SKM-1 (cell line): ENCODE measurements at regions not wholly inside any gene's neighbourhood (a gene's known extent, or its start where the extent isn't known, plus 50 kb on each side); places are given as distances from the start of the nearest gene placed in this dataset.
"Not testable (repeated sequence)": the region's sequence is repeated elsewhere in the genome, so short reads cannot be mapped to it uniquely, and the experiment has no call there.

ENCODE experiments used
- DNase-seq: peaks from one replicate; lab custom pipeline; 2025; ENCODE audit not compliant: unreplicated experiment; lab: John Stamatoyannopoulos, UW

GRCh38 chr12:88856201-88856600 lies 275.9 kb upstream of the KITLG start:
- no peak for DNase-seq

GRCh38 chr12:88855301-88855700 lies 275.0 kb upstream of the KITLG start:
- DNase-seq = no peak

- no peak for DNase-seq
Observed at GRCh38 chr12:88854260-88854659, 274.0 kb upstream of the KITLG start.

- DNase-seq = not testable (repeated sequence)
Observed at GRCh38 chr12:88847246-88847645, 267.0 kb upstream of the KITLG start.

GRCh38 chr12:88844426-88844825 lies 264.2 kb upstream of the KITLG start:
- DNase-seq = no peak

GRCh38 chr12:88842314-88842713 lies 262.0 kb upstream of the KITLG start:
- no peak for DNase-seq

- DNase-seq = no peak
Observed at GRCh38 chr12:88839486-88839885, 259.2 kb upstream of the KITLG start.

- DNase-seq = no peak
Observed at GRCh38 chr12:88836156-88836555, 255.9 kb upstream of the KITLG start.

GRCh38 chr12:88834226-88834625 lies 254.0 kb upstream of the KITLG start:
- DNase-seq = no peak

- DNase-seq = no peak
Observed at GRCh38 chr12:88833641-88834116, 253.4 kb upstream of the KITLG start.

- DNase-seq = not testable (repeated sequence)
Observed at GRCh38 chr12:88828537-88828936, 248.3 kb upstream of the KITLG start.

- no peak for DNase-seq
Observed at GRCh38 chr12:88820012-88820411, 239.7 kb upstream of the KITLG start.

GRCh38 chr12:88816201-88816600 lies 235.9 kb upstream of the KITLG start:
- no peak for DNase-seq

- no peak for DNase-seq
Observed at GRCh38 chr12:88814779-88815178, 234.5 kb upstream of the KITLG start.

GRCh38 chr12:88812610-88813009 lies 232.3 kb upstream of the KITLG start:
- no peak for DNase-seq

- DNase-seq = no peak
Observed at GRCh38 chr12:88810806-88811205, 230.5 kb upstream of the KITLG start.

GRCh38 chr12:88809841-88810240 lies 229.6 kb upstream of the KITLG start:
- DNase-seq = not testable (repeated sequence)

- no peak for DNase-seq
Observed at GRCh38 chr12:88805692-88806091, 225.4 kb upstream of the KITLG start.

- no peak for DNase-seq
Observed at GRCh38 chr12:88805286-88805685, 225.0 kb upstream of the KITLG start.

GRCh38 chr12:88802096-88802706 lies 221.9 kb upstream of the KITLG start:
- DNase-seq = no peak

- DNase-seq = no peak
Observed at GRCh38 chr12:88801227-88802095, 221.2 kb upstream of the KITLG start.

GRCh38 chr12:88793096-88793495 lies 212.8 kb upstream of the KITLG start:
- no peak for DNase-seq
